ENCODE measurements at regions not wholly inside any gene's neighbourhood (a gene's known extent, or its start where the extent isn't known, plus 50 kb on each side); places are given as distances from the start of the nearest gene placed in this dataset.

DNA sequence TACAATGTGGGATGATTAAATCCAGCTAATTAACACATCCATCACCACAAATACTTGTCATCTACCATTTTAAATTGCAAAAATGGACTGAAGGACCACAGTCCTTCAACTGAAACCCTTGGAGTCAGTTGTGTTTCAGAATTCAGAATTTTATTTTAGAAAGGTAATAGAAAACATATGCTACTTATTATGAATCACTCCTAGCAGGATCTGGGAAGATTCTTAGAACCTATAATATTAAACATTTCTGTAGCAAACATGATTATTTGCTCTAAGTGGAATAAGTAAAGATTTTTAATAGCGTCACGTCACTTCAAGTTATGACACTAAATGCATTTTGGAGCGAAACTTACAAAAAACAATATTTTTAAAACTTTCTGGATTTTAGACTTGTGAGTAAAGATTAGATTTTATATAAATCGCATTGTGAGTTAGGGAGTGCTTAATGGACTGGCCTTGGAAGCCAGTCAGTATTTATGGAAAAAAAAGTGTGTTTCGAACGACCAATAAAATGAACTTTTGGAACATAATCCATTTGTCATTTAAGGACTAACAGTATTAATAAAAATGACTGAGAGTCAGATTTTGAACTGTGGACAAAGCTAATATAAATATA is 71.8 kb upstream of the PHACTR2 start:
- DNase-seq (no peak), ATAC-seq (replicated peaks) (no peak)
- no peak overlapping the region for H3K4me3 Mint-ChIP-seq
- no peak overlapping the region for H3K27ac Mint-ChIP-seq
- no peaks in the 10 kb centered on the region for H3K27me3 Mint-ChIP-seq
- H3K4me1 Mint-ChIP-seq = no peaks in the 10 kb centered on the region
- peaks cover 0 to 2% of the 10 kb centered on the region in 2 donors for H3K36me3 Mint-ChIP-seq
- no peaks in the 10 kb centered on the region for H3K9me3 Mint-ChIP-seq

DNA sequence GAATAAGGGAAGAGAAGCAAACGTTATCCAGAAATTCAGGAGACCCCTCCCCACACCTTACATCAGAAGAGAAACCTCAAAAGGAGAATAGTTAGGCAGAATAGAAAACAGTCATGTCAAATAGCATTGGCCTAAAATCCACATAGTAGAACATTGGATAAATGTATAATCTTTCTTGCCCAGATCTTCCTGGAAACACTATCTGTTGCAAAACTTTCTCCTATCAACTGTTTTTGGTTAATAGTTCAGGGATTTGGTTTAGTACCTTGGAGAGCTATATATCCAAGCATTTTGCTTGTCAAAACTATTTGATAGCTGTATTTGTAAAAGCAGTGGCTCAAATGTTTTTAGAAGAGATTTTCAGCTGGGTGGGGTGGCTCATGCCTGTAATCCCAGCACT is 74.3 kb upstream of the PHACTR2 start:
- H3K9me3 Mint-ChIP-seq = no peaks in the 10 kb centered on the region
- H3K27ac Mint-ChIP-seq = no peak overlapping the region
- peaks cover 0 to 2% of the 10 kb centered on the region in 2 donors for H3K36me3 Mint-ChIP-seq
- no peaks in the 10 kb centered on the region for H3K27me3 Mint-ChIP-seq
- ATAC-seq (replicated peaks) (no peak), DNase-seq (no peak)
- H3K4me3 Mint-ChIP-seq = no peak overlapping the region
- H3K4me1 Mint-ChIP-seq = peaks cover 4 to 5% of the 10 kb centered on the region in 2 donors

DNA sequence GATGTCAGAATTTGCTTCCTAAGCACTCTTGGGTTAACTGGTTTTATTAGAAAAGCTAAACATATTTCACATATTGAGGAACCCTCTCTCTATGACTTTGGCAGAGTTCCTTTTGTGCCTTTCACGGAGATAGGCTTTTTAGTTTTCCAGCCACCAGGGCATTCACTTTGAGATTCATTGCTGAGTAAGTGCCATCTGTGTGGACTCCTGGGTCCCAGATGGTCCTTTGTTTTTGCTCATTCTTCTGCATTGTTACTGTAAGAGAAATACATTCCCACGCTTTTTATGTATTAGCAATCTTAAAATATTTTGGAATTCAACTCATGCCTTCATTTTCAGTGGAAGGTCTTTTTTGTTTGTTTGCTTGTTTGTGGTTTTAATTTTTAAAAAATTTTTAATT is 76.3 kb upstream of the PHACTR2 start:
- Mint-ChIP-seq H3K36me3 (peaks cover 7 to 9% of the 10 kb centered on the region in 2 donors), H3K4me1 (peaks cover 11 to 14% of the 10 kb centered on the region in 2 donors), H3K27ac (no peak overlapping the region), H3K9me3 (peaks cover 7 to 8% of the 10 kb centered on the region in 2 donors), H3K27me3 (no peaks in the 10 kb centered on the region), H3K4me3 (no peak overlapping the region)
- no peak for DNase-seq
- ATAC-seq (replicated peaks) = no peak

DNA sequence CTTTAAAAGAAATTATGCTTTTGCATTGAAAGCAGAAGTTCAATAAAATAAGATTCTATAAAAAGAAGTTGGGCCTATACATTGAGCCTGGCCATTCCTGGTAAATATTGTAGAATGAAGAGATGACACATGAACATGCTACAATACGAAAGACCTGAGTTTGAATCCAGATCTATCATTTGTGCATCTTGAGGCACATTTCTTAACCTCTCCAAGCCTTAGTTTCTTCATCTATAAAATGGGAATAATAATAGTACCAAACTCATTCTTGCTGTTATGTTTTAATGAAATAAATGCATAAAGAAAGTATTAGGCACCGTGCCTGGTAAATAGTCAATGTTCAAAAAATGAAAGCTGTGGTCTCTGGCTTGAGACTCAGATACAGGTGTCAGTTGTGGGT is 76.9 kb upstream of the PHACTR2 start:
- H3K4me3 Mint-ChIP-seq = no peak overlapping the region
- H3K27me3 Mint-ChIP-seq = no peaks in the 10 kb centered on the region
- no peak overlapping the region for H3K27ac Mint-ChIP-seq
- peaks cover 7 to 8% of the 10 kb centered on the region in 2 donors for H3K9me3 Mint-ChIP-seq
- ATAC-seq (replicated peaks) = no peak
- H3K36me3 Mint-ChIP-seq = peaks cover 7 to 9% of the 10 kb centered on the region in 2 donors
- DNase-seq = no peak
- peaks cover 11 to 14% of the 10 kb centered on the region in 2 donors for H3K4me1 Mint-ChIP-seq

DNA sequence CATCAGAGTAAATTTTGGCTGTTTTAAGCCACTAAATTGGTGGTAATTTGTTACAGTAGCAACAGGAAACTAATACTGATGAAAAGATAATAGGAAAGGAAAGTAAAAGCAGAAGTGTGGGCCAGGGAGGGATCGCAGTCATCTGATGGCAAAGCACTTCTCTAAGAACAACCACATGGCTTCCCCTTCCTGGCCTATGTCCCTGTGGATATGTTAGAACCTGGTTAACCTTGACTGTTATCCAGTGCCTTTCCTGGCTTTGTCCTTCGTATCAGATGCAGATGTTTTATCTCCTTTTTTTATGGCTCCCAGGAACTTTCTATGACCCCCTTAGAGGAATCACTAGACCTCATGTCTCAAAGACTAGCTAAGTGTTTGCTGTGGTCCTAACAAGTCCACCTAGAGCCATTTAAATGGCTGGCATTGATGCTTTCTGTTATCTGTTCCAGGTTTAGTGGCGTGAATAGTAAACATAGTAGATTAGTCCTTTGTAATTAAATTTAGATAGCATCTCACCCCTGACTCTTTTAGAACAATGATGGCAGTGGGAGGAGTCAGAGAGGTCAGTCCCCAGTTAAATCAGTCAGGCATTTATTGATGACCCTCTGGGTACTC is 79.2 kb upstream of the PHACTR2 start:
- peaks cover 11 to 14% of the 10 kb centered on the region in 2 donors for H3K4me1 Mint-ChIP-seq
- H3K9me3 Mint-ChIP-seq = peaks cover 7 to 8% of the 10 kb centered on the region in 2 donors
- DNase-seq = no peak
- H3K36me3 Mint-ChIP-seq = peaks cover 7 to 9% of the 10 kb centered on the region in 2 donors
- peak overlapping the region; percentile 7 to 36 for H3K4me3 Mint-ChIP-seq
- ATAC-seq (replicated peaks) = peak; percentile 79 to 83
- peak overlapping the region; percentile 62 for H3K27ac Mint-ChIP-seq
- H3K27me3 Mint-ChIP-seq = no peaks in the 10 kb centered on the region

DNA sequence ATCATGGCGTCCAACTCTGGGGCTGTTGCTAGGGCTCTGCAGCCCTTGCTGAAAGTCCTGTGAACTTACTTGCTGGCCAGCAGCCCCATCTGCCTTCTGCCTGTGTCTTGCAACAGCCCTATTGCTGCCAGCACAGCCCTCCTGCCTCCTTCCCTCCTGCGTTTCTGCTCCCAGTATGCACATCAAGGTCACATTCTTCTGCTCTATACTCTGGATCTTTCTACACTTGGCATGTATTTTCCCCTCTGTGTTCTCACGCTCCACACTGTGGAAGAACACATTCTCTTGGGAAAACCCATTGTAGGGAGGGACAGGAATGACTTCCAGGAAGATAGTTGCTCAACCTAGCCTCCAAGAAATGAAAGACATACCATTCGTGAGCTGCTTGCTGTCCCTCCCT is 80.9 kb upstream of the PHACTR2 start:
- H3K9me3 Mint-ChIP-seq = peaks cover 7 to 8% of the 10 kb centered on the region in 2 donors
- H3K27me3 Mint-ChIP-seq = no peaks in the 10 kb centered on the region
- no peak overlapping the region for H3K27ac Mint-ChIP-seq
- no peak overlapping the region for H3K4me3 Mint-ChIP-seq
- DNase-seq = no peak
- H3K36me3 Mint-ChIP-seq = peaks cover 6 to 7% of the 10 kb centered on the region in 2 donors
- no peak for ATAC-seq (replicated peaks)
- H3K4me1 Mint-ChIP-seq = peaks cover 11 to 14% of the 10 kb centered on the region in 2 donors

DNA sequence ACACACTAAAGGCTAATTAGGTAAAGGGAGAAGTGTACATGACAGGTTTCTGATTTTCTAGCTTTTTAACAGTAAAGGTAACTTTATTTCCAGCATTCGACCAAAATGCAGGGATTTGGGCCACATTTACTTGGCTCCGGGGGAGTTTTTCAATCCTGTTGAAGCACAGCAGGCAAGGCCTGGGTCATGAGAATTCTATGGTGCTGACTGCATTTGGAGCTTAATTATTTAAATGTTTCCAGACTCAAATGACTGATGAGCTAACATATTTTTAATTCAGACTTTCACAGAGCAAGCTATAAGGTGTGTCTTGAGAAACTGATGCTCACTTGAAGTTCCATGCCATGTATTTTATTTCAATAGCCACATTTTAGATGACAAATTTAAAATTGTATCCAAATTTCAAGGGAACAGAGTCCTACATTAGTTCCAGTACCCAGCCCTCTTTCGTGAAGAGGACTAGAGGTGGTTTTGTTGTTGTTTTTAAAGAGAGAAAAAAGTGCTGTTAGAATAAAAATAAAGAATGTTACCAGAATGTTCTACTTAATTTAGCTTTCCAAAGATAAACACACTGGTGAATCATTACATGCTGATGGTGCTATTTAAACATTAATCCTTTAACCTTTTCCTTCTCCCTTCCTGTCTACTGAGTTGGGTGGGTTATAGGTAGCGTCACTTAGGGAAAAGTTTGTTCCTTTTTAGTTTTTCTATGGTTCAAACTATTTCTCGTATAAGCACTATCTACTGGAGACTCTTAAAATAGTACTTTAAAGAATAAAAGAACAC is 82.3 kb upstream of the PHACTR2 start:
- peaks cover 11 to 14% of the 10 kb centered on the region in 2 donors for H3K4me1 Mint-ChIP-seq
- ATAC-seq (replicated peaks) = no peak

DNA sequence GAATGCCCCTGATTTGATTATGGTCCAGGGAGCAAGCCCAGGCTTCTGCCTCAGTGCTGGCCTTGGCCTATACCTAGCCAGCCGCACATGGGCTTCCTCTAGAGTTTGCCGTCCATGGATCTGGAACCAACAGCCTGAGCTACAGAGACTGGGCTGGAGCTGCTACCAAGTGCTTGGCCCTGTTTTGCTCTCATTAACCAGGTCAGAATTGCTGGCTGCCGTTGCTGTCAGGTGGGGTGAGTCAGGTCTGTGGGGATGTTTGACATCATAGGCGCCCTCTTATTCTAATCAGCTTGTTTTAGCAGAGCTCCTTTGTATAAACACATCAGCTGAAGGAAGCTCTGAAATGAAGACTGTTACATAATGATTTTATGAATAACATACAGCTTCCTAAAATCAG is 83.1 kb upstream of the PHACTR2 start:
- Mint-ChIP-seq H3K36me3 (peaks cover 6 to 7% of the 10 kb centered on the region in 2 donors), H3K9me3 (peaks cover 7 to 8% of the 10 kb centered on the region in 2 donors), H3K27me3 (no peaks in the 10 kb centered on the region), H3K4me1 (peaks cover 11 to 14% of the 10 kb centered on the region in 2 donors), H3K27ac (peak overlapping the region; percentile 4), H3K4me3 (no peak overlapping the region)
- no peak for DNase-seq
- no peak for ATAC-seq (replicated peaks)

More for the DNA sequence above, 82.3 kb upstream of the PHACTR2 start:
- Mint-ChIP-seq H3K4me3 (no peak overlapping the region), H3K27ac (no peak overlapping the region), H3K9me3 (peaks cover 7 to 8% of the 10 kb centered on the region in 2 donors), H3K36me3 (peaks cover 6 to 7% of the 10 kb centered on the region in 2 donors), H3K27me3 (no peaks in the 10 kb centered on the region)
- DNase-seq = no peak

DNA sequence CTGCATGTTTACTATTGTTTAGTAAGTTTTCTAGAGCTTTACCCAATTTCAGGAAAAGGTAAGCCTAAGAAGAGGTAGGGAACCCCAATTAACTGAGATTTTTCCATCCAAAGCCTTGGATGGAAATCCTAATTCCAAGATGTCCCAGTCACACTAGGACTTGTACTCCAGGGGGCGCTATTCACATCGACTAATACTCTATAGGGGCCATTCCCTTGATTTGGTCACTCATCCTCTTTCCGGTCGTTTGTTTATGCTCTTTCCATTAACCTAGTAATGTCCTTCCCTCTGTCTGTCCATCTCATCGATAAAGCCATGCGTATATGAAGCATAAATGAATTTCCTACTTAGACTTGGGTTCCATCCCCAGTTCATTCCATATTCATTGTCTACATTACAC is 80.8 kb upstream of the FUCA2 start:
- H3K27me3 Mint-ChIP-seq = no peaks in the 10 kb centered on the region
- ATAC-seq (replicated peaks) (no peak), DNase-seq (no peak)
- H3K4me3 Mint-ChIP-seq = no peak overlapping the region
- H3K36me3 Mint-ChIP-seq = peaks cover 0 to 2% of the 10 kb centered on the region in 2 donors
- peaks cover 0 to 1% of the 10 kb centered on the region in 2 donors for H3K4me1 Mint-ChIP-seq
- H3K27ac Mint-ChIP-seq = no peak overlapping the region
- H3K9me3 Mint-ChIP-seq = no peaks in the 10 kb centered on the region

DNA sequence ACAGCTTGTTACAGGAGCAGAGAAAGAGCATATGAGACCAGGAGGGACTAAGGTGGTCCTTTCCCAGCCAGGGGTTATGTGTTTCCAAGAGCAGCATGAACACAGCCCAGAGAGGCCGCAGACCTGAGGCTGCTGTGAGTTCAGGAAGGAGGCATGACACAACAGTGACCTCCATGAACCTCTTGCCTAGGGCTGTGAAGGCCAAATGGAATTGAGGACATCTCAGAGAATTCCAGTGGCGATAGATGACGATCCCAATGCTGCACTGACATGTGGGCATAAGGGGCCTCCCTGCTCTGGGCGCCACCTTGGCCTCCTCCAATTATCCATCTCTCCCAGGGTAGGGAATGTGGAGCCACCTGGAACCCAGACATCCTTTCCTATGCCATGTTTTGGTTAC is 79.9 kb upstream of the FUCA2 start:
- ATAC-seq (replicated peaks) (no peak), DNase-seq (no peak)
- H3K36me3 Mint-ChIP-seq = no peaks in the 10 kb centered on the region
- H3K4me1 Mint-ChIP-seq = peaks cover 0 to 1% of the 10 kb centered on the region in 2 donors
- H3K4me3 Mint-ChIP-seq = no peak overlapping the region
- H3K9me3 Mint-ChIP-seq = no peaks in the 10 kb centered on the region
- no peaks in the 10 kb centered on the region for H3K27me3 Mint-ChIP-seq
- no peak overlapping the region for H3K27ac Mint-ChIP-seq

DNA sequence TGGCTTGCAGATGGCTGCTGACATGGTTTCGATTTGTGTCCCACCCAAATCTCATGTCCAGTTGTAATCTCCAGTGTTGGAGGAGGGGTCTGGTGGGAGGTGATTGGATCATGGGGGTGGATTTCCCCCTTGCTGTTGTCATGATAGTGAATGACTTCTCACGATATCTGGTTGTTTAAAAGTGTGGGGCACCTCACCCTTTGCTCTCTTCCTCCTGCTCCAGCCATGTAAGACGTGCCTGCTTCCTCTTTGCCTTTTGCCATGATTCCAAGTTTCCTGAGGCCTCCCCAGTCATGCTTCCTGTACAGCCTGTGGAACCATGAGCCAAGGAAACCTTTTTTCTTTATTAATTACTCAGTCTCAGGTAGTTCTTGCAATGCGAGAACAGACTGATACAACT is 77.6 kb upstream of the FUCA2 start:
- no peak overlapping the region for H3K4me3 Mint-ChIP-seq
- H3K27ac Mint-ChIP-seq = no peak overlapping the region
- no peak for ATAC-seq (replicated peaks)

DNA sequence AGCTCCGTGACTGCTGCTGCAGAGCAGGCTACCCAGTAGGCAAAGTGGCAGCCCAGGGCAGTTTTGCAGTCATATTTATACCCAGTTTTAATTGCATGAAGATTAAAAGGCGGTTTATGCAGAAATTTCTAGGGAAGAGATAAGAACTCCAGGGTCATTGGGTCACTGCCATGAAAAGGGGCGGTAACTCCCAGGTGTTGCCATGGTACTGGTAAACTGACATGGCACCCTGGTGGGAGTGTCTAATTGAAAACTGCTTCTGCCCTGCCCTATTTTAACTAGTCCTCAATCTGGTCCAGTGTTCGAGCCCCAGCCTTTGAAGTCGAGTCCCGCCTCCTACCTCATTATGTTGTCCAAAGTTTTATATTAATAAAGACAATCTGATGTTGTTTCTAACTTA is 75.0 kb upstream of the FUCA2 start:
- no peak overlapping the region for H3K4me3 Mint-ChIP-seq
- DNase-seq (no peak), ATAC-seq (replicated peaks) (no peak)
- H3K4me1 Mint-ChIP-seq = peaks cover 0 to 1% of the 10 kb centered on the region in 2 donors
- H3K9me3 Mint-ChIP-seq = no peaks in the 10 kb centered on the region
- H3K27me3 Mint-ChIP-seq = no peaks in the 10 kb centered on the region
- H3K36me3 Mint-ChIP-seq = no peaks in the 10 kb centered on the region
- H3K27ac Mint-ChIP-seq = no peak overlapping the region

More for the DNA sequence above, 77.6 kb upstream of the FUCA2 start:
- Mint-ChIP-seq H3K4me1 (peaks cover 0 to 1% of the 10 kb centered on the region in 2 donors), H3K27me3 (no peaks in the 10 kb centered on the region), H3K36me3 (no peaks in the 10 kb centered on the region), H3K9me3 (no peaks in the 10 kb centered on the region)
- no peak for DNase-seq

DNA sequence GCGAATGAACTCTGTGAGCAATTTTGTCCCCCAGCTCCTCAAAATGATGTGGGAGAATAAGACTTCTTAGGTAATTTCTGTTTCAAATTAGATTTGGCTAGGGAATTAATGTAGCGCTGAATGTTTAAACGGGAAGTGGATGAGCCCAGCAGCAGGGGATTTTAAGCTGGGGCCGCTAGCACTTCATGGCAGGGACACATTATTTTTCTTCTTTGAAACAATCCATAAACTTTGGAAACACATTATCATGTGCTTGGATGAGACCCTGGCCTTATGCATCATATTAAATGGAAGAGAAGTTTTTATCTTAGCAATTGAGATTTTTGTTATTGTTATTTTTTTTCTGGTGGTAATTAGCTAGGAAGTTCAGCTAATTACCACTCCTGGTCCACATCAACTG is 74.2 kb upstream of the FUCA2 start:
- Mint-ChIP-seq H3K4me3 (no peak overlapping the region), H3K36me3 (no peaks in the 10 kb centered on the region), H3K27ac (no peak overlapping the region), H3K4me1 (peaks cover 0 to 1% of the 10 kb centered on the region in 2 donors), H3K27me3 (no peaks in the 10 kb centered on the region), H3K9me3 (no peaks in the 10 kb centered on the region)
- ATAC-seq (replicated peaks) (no peak), DNase-seq (no peak)

DNA sequence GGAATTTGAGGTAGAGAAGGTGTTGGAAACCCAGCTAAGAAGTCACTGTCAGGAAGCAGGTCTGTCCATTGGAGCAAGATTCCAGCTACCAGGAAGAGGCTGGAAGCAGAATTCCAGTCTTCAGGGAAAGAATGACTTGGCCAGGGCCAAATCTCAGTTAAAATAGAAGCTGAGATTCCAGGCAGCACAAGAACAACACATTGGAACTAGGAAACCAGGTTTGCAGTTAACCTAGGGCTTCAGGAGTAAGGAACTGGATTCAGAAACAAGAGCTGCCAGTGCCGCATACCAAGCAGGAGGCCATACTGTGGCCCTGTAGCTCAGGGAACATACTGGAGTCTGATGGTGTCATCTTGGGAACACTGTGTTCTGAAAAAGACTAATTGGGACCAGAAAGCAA is 73.7 kb upstream of the FUCA2 start:
- Mint-ChIP-seq H3K27ac (no peak overlapping the region), H3K4me3 (no peak overlapping the region), H3K36me3 (no peaks in the 10 kb centered on the region), H3K4me1 (peaks cover 0 to 1% of the 10 kb centered on the region in 2 donors), H3K27me3 (no peaks in the 10 kb centered on the region), H3K9me3 (no peaks in the 10 kb centered on the region)
- DNase-seq = no peak
- no peak for ATAC-seq (replicated peaks)

Data from stimulated activated naive B cell treated with anti-CD40 and anti-IgM and Interleukin-4, amounts not matched to agents 10 μg/mL and 1 μg/mL and 100 μg/mL, for 72 hours (primary cell).